A549 (cell line): ENCODE measurements at regions not wholly inside any gene's neighbourhood (a gene's known extent, or its start where the extent isn't known, plus 50 kb on each side); places are given as distances from the start of the nearest gene placed in this dataset.
"Not testable (repeated sequence)": the region's sequence is repeated elsewhere in the genome, so short reads cannot be mapped to it uniquely, and the experiment has no call there.

ENCODE experiments used
- ATAC-seq, 2 experiments: fragments of 200-7000 bp in 1 of 2; fragments of >200 bp in 1 of 2; cut with Nextera tagmentation in 1 of 2; cut with Tn5 transposase in 1 of 2; 3 replicates each; pipeline versions ENCODE4 v1.8.0 to v1.9.1; 2018 to 2020; ENCODE audit warnings: mild to moderate bottlenecking in 1 of 2, moderate library complexity in 1 of 2
- CTCF ChIA-PET: fragments of 300-600 bp; sonication (Branson Sonifier 250); formaldehyde crosslinking; extraction: SDS; loops from one replicate; lab custom pipeline; 2021; ENCODE audit warnings: antibody characterized with exemption, inconsistent platforms; lab: Yijun Ruan, JAX
- POLR2A ChIA-PET: fragments of 350-600 bp; formaldehyde crosslinking; extraction: SDS; loops from one replicate; lab custom pipeline; 2021; ENCODE audit warnings: antibody characterized with exemption, inconsistent platforms; lab: Yijun Ruan, JAX
- DNase-seq, 2 experiments: peaks; one replicate each; pipeline versions ENCODE4 v3.0.0 to v3.0.0-alpha.2; 2011 to 2016; ENCODE audit warnings: low read depth in 1 of 2, low spot score in 1 of 2
- FAIRE-seq: peaks from 2 replicates; lab custom pipeline; 2011; peaks lifted over from hg19 to GRCh38; lab: Jason Lieb, UNC
- H3K27ac ChIP-seq, 2 experiments: fragments of >200 bp; sonication (Bioruptor Twin); formaldehyde crosslinking; 3 replicates each; pipeline ENCODE4 v1.5.1; 2016 to 2017
- H3K4me1 ChIP-seq: fragments of >200 bp; sonication (Bioruptor Twin); formaldehyde crosslinking; 3 replicates; pipeline ENCODE4 v1.6.1; 2016
- H3K4me2 ChIP-seq: fragments of >200 bp; sonication (Bioruptor Twin); formaldehyde crosslinking; 3 replicates; pipeline ENCODE4 v1.6.1; 2016
- H3K4me3 ChIP-seq: fragments of >200 bp; sonication (Bioruptor Twin); formaldehyde crosslinking; 3 replicates; pipeline ENCODE4 v1.5.1; 2016
- H3K9me3 ChIP-seq: fragments of >200 bp; sonication (Bioruptor Twin); formaldehyde crosslinking; 3 replicates; pipeline ENCODE4 v1.6.1; 2016
- CHD2 ChIP-seq: fragments of 150-350 bp; IDR thresholded peaks from 2 replicates; pipeline ENCODE4 v1.6.1; 2014; ENCODE audit warnings: low read length; ENCODE audit not compliant: partially characterized antibody
- CHD4 ChIP-seq: fragments of 200-600 bp; sonication (generic); IDR thresholded peaks from 2 replicates; pipeline ENCODE4 v1.6.1; 2016; ENCODE audit warnings: antibody characterized with exemption, mild to moderate bottlenecking, borderline replicate concordance
- EHF ChIP-seq: fragments of 250-450 bp; sonication (Bioruptor Pico); IDR thresholded peaks from 2 replicates; pipeline ENCODE4 v1.5.0; 2020; ENCODE audit warnings: mild to moderate bottlenecking
- ESRRA ChIP-seq: fragments of 150-350 bp; IDR thresholded peaks from 2 replicates; pipeline ENCODE4 v1.6.1; 2014; ENCODE audit warnings: mild to moderate bottlenecking, low read length, borderline replicate concordance
- FOSB ChIP-seq: fragments of 250-450 bp; sonication (Bioruptor Pico); IDR thresholded peaks from 2 replicates; pipeline ENCODE4 v1.5.0; 2020; ENCODE audit warnings: mild to moderate bottlenecking, moderate library complexity
- FOXS1 ChIP-seq: fragments of 250-450 bp; sonication (Bioruptor Pico); IDR thresholded peaks from 2 replicates; pipeline ENCODE4 v1.5.0; 2020; ENCODE audit warnings: mild to moderate bottlenecking, moderate library complexity
- GATA3 ChIP-seq: IDR thresholded peaks from 2 replicates; pipeline ENCODE4 v1.6.1; 2012; ENCODE audit warnings: borderline replicate concordance
- HDAC2 ChIP-seq: fragments of 200-600 bp; sonication (generic); IDR thresholded peaks from 2 replicates; pipeline ENCODE4 v1.6.1; 2016
- HEYL ChIP-seq: fragments of 250-450 bp; sonication (Bioruptor Pico); IDR thresholded peaks from 2 replicates; pipeline ENCODE4 v1.8.0; 2021; ENCODE audit warnings: mild to moderate bottlenecking, moderate library complexity
- HOXB5 ChIP-seq: fragments of 250-450 bp; sonication (Bioruptor Pico); IDR thresholded peaks from 2 replicates; pipeline ENCODE4 v1.5.0; 2020; ENCODE audit warnings: mild to moderate bottlenecking, moderate library complexity
- JUNB ChIP-seq: fragments of >200 bp; sonication (Bioruptor Twin); formaldehyde crosslinking; IDR thresholded peaks from 2 replicates; pipeline ENCODE4 v1.6.1; 2016
- KDM1A ChIP-seq: fragments of 200-600 bp; sonication (generic); IDR thresholded peaks from 2 replicates; pipeline ENCODE4 v1.6.1; 2016; ENCODE audit warnings: low read depth, mild to moderate bottlenecking
- KDM5A ChIP-seq: fragments of 200-600 bp; sonication (generic); IDR thresholded peaks from 2 replicates; pipeline ENCODE4 v1.6.1; 2016; ENCODE audit warnings: antibody characterized with exemption, mild to moderate bottlenecking
- NR3C1 ChIP-seq: fragments of >200 bp; sonication (Bioruptor Twin); formaldehyde crosslinking; IDR thresholded peaks from 3 replicates; pipeline ENCODE4 v1.6.1; 2017
- PHF8 ChIP-seq: fragments of 200-600 bp; sonication (generic); IDR thresholded peaks from 2 replicates; pipeline ENCODE4 v1.6.1; 2016; ENCODE audit warnings: low read depth, mild to moderate bottlenecking, antibody characterized with exemption, moderate library complexity, borderline replicate concordance
- RNF2 ChIP-seq: fragments of 200-600 bp; sonication (generic); IDR thresholded peaks from 2 replicates; pipeline ENCODE4 v1.6.1; 2016; ENCODE audit warnings: low read depth, mild to moderate bottlenecking, antibody characterized with exemption, moderate library complexity, borderline replicate concordance
- SMC3 ChIP-seq: fragments of >200 bp; sonication (Bioruptor Twin); formaldehyde crosslinking; IDR thresholded peaks from 3 replicates; pipeline ENCODE4 v1.6.1; 2018; ENCODE audit warnings: inconsistent platforms
- ZNF302 ChIP-seq: fragments of 250-450 bp; sonication (Bioruptor Pico); IDR thresholded peaks from 2 replicates; pipeline ENCODE4 v1.9.0; 2021; ENCODE audit warnings: inconsistent platforms, mild to moderate bottlenecking, moderate library complexity
- WGBS: methylation state at CpG from one replicate; pipeline ENCODE4 v1.1.6; 2017; ENCODE audit errors: missing lambda C conversion rate; 5-methylcytosine and 5-hydroxymethylcytosine counted together
- TF ChIP-seq, protein P1 (sequence below): fragments of 450-650 bp; IDR thresholded peaks from 2 replicates; pipeline ENCODE4 v1.6.1; 2014; ENCODE audit warnings: antibody characterized with exemption
- TF ChIP-seq, protein P2 (sequence below): fragments of 200-600 bp; sonication (generic); IDR thresholded peaks from 2 replicates; pipeline ENCODE4 v1.6.1; 2016; ENCODE audit warnings: antibody characterized with exemption, mild to moderate bottlenecking, moderate library complexity

DNA sequence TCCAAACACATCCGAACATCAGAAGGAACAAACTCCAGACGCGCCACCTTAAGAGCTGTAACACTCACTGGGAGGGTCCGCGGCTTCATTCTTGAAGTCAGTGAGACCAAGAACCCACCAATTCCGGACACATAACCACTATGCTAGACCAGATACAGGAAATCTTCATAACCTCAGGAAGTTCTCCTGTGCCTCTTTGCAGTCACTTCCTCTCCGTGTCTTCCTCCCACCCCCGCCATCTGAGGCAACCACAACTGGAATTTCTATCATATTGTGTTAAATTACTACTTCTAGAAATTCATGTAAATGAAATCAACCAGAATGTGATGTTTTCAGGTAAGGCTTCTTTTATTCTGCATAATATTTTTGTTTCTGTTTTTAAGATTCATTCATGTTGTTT is 631.0 kb upstream of the NXPH2 start:
- CTCF ChIA-PET = interaction anchor here (0.9 kb wide), 1 partner anchor 71 kb away, joined by 3 read pairs; no protein-coding TSS in a partner anchor

DNA sequence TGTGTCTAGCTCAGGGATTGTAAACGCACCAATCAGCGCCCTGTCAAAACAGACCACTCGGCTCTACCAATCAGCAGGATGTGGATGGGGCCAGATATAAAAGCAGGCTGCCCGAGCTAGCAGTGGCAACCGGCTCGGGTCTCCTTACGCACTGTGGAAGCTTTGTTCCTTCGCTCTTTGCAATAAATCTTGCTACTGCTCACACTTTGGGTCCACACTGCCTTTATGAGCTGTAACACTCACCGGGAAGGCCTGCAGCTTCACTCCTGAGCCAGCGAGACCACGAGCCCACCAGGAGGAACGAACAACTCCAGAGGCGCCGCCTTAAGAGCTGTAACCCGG is 630.6 kb upstream of the NXPH2 start:
- H3K4me2 ChIP-seq, POLR2A ChIA-PET, ATAC-seq: not testable (repeated sequence)

More for the DNA sequence above, 631.0 kb upstream of the NXPH2 start:
- POLR2A ChIA-PET = no interaction called here
- TF ChIP-seq PHF8 (no peak), RNF2 (no peak), HOXB5 (CRISPR knock-in tag) (no peak), GATA3 (no peak), FOXS1 (CRISPR knock-in tag) (no peak), HEYL (CRISPR knock-in tag) (no peak), SMC3 (no peak), HDAC2 (no peak), KDM1A (no peak), KDM5A (no peak), JUNB (no peak), CHD4 (no peak), CHD2 (no peak), ZNF302 (no peak), FOSB (CRISPR knock-in tag) (no peak), ESRRA (no peak), EHF (CRISPR knock-in tag) (no peak), NR3C1 (no peak)
- TF ChIP-seq, protein P1, sequence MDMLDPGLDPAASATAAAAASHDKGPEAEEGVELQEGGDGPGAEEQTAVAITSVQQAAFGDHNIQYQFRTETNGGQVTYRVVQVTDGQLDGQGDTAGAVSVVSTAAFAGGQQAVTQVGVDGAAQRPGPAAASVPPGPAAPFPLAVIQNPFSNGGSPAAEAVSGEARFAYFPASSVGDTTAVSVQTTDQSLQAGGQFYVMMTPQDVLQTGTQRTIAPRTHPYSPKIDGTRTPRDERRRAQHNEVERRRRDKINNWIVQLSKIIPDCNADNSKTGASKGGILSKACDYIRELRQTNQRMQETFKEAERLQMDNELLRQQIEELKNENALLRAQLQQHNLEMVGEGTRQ = no peak
- TF ChIP-seq, protein P2, sequence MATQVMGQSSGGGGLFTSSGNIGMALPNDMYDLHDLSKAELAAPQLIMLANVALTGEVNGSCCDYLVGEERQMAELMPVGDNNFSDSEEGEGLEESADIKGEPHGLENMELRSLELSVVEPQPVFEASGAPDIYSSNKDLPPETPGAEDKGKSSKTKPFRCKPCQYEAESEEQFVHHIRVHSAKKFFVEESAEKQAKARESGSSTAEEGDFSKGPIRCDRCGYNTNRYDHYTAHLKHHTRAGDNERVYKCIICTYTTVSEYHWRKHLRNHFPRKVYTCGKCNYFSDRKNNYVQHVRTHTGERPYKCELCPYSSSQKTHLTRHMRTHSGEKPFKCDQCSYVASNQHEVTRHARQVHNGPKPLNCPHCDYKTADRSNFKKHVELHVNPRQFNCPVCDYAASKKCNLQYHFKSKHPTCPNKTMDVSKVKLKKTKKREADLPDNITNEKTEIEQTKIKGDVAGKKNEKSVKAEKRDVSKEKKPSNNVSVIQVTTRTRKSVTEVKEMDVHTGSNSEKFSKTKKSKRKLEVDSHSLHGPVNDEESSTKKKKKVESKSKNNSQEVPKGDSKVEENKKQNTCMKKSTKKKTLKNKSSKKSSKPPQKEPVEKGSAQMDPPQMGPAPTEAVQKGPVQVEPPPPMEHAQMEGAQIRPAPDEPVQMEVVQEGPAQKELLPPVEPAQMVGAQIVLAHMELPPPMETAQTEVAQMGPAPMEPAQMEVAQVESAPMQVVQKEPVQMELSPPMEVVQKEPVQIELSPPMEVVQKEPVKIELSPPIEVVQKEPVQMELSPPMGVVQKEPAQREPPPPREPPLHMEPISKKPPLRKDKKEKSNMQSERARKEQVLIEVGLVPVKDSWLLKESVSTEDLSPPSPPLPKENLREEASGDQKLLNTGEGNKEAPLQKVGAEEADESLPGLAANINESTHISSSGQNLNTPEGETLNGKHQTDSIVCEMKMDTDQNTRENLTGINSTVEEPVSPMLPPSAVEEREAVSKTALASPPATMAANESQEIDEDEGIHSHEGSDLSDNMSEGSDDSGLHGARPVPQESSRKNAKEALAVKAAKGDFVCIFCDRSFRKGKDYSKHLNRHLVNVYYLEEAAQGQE = no peak
- TF ChIP-seq, all 56 proteins: peak for 0
- DNase-seq (no peak), ATAC-seq (no peak), FAIRE-seq (no peak)
- Histone ChIP-seq H3K4me2 (no peak overlapping the region), H3K9me3 (no peaks in the 10 kb centered on the region), H3K4me1 (no peaks in the 10 kb centered on the region), H3K27ac (no peak overlapping the region), H3K4me3 (no peak overlapping the region)
- 62% methylated on average over 8 of the region's 8 CpGs for WGBS

DNA sequence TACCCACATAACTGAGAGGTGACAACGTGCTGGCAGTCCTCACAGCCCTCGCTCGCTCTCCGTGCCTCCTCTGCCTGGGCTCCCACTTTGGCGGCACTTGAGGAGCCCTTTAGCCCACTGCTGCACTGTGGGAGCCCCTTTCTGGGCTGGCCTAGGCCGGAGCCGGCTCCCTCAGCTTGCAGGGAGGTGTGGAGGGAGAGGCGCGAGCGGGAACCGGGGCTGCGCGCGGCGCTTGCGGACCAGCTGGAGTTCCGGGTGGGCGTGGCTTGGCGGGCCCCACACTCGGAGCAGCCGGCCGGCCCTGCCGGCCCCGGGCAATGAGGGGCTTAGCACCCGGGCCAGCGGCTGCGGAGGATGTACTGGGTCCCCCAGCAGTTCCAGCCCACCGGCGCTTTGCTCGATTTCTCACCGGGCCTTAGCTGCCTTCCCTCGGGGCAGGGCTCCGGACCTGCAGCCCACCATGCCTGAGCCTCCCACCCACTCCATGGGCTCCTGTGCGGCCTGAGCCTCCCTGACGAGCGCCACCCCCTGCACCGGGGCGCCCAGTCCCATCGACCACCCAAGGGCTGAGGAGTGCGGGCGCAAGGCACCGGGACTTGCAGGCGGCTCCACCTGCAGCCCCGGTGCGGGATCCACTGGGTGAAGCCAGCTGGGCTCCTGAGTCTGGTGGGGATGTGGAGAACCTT is 630.1 kb upstream of the NXPH2 start:
- H3K27ac ChIP-seq, H3K4me2 ChIP-seq, DNase-seq, ATAC-seq, H3K4me1 ChIP-seq, POLR2A ChIA-PET, H3K9me3 ChIP-seq, FAIRE-seq, H3K4me3 ChIP-seq: not testable (repeated sequence)
- 66% methylated on average over 13 of the region's 45 CpGs for WGBS
- CTCF ChIA-PET = interaction anchor here (0.9 kb wide), 1 partner anchor 70 kb away, joined by 3 read pairs; no protein-coding TSS in a partner anchor

More for the DNA sequence above, 630.6 kb upstream of the NXPH2 start:
- H3K4me1 ChIP-seq, H3K4me3 ChIP-seq, H3K27ac ChIP-seq, DNase-seq, FAIRE-seq, H3K9me3 ChIP-seq: not testable (repeated sequence)
- 60% methylated on average over 14 of the region's 15 CpGs for WGBS
- CTCF ChIA-PET = interaction anchor here (0.9 kb wide), 1 partner anchor 71 kb away, joined by 3 read pairs; no protein-coding TSS in a partner anchor
